HepG2 (cell line): ENCODE measurements at regions not wholly inside any gene's neighbourhood (a gene's known extent, or its start where the extent isn't known, plus 50 kb on each side); places are given as distances from the start of the nearest gene placed in this dataset.

Source experiments
- ATAC-seq: fragments of 200-7000 bp; cut with Tn5 transposase; 3 replicates; pipeline ENCODE4 v1.9.1; 2020; ENCODE audit warnings: mild to moderate bottlenecking, moderate library complexity
- BruUV-seq: library from RNA; stranded (reverse); fragments of 400-500 nt; replicated peaks from 2 replicates; lab custom pipeline; 2021; lab: Mats Ljungman, UMichigan
- CTCF ChIA-PET: fragments of 300-600 bp; formaldehyde crosslinking; extraction: SDS; loops from one replicate; lab custom pipeline; 2021; ENCODE audit warnings: low total read pairs, inconsistent platforms, low intra/inter-chr PET ratio; lab: Yijun Ruan, JAX
- POLR2A ChIA-PET: fragments of 350-600 bp; sonication (Branson Sonifier 250); formaldehyde crosslinking; loops from one replicate; lab custom pipeline; 2020; ENCODE audit warnings: antibody characterized with exemption, inconsistent platforms; lab: Yijun Ruan, JAX
- DNase-seq: peaks from one replicate; pipeline ENCODE4 v3.0.0-alpha.2; 2015; ENCODE audit warnings: low spot score
- FAIRE-seq: peaks from 3 replicates; lab custom pipeline; 2011; peaks lifted over from hg19 to GRCh38; lab: Jason Lieb, UNC
- H2AFZ ChIP-seq: one replicate; pipeline ENCODE4 v1.6.1; 2011; ENCODE audit warnings: low read length, inconsistent platforms
- H3K27ac ChIP-seq: fragments of 300-600 bp; 3 replicates; pipeline ENCODE4 v1.8.0; 2011; ENCODE audit warnings: mixed run types, mild to moderate bottlenecking, mixed read lengths, low read length, inconsistent platforms; ENCODE audit not compliant: insufficient read depth; ENCODE audit errors: extremely low read length
- H3K27me3 ChIP-seq, 2 experiments: fragments of 200-600 bp in 1 of 2; 2 replicates in 1 of 2; 3 replicates in 1 of 2; pipeline versions ENCODE4 v1.6.0 to v1.8.0; 2011; ENCODE audit warnings: low read length in 2 of 2, mild to moderate bottlenecking in 2 of 2, moderate library complexity in 2 of 2, inconsistent platforms in 1 of 2; ENCODE audit not compliant: insufficient read depth in 2 of 2, control insufficient read depth in 1 of 2
- H3K36me3 ChIP-seq, 2 experiments: fragments of 200-600 bp in 1 of 2; replicated peaks in 1 of 2; 2 replicates in 1 of 2; 3 replicates in 1 of 2; pipeline versions ENCODE4 v1.5.1 to v1.8.0; 2011; ENCODE audit warnings: low read length in 2 of 2, inconsistent platforms in 1 of 2; ENCODE audit not compliant: insufficient read depth in 2 of 2, control insufficient read depth in 1 of 2
- H3K4me1 ChIP-seq: 2 replicates; pipeline ENCODE4 v1.5.1; 2012; ENCODE audit warnings: low read length, inconsistent platforms; ENCODE audit not compliant: insufficient read depth
- H3K4me2 ChIP-seq: 2 replicates; pipeline ENCODE4 v1.6.0; 2011; ENCODE audit warnings: low read depth, low read length, inconsistent platforms
- H3K4me3 ChIP-seq, 3 experiments: fragments of 200-600 bp in 1 of 3; sonication (generic), shearing (Covaris generic) in 1 of 3; replicated peaks in 1 of 3; 2 replicates each; pipeline ENCODE4 v1.5.1; 2011 to 2016; ENCODE audit warnings: low read length in 3 of 3, inconsistent platforms in 2 of 3, low read depth in 2 of 3, mild to moderate bottlenecking in 2 of 3, control low read depth in 1 of 3, mixed read lengths in 1 of 3; ENCODE audit not compliant: insufficient read depth in 1 of 3
- H3K79me2 ChIP-seq: one replicate; pipeline ENCODE4 v1.6.1; 2011; ENCODE audit warnings: low read length, inconsistent platforms; ENCODE audit not compliant: insufficient read depth
- H3K9ac ChIP-seq: 2 replicates; pipeline ENCODE4 v1.6.0; 2011; ENCODE audit warnings: mild to moderate bottlenecking, low read depth, low read length, inconsistent platforms; ENCODE audit not compliant: insufficient read depth
- H3K9me3 ChIP-seq: 2 replicates; pipeline ENCODE4 v1.5.1; 2012; ENCODE audit warnings: mild to moderate bottlenecking, low read length
- H4K20me1 ChIP-seq: 2 replicates; pipeline ENCODE4 v1.6.0; 2011; ENCODE audit warnings: inconsistent platforms, mild to moderate bottlenecking, low read length, moderate library complexity; ENCODE audit not compliant: insufficient read depth
- HOXD1 ChIP-seq: sonication (generic); formaldehyde crosslinking; IDR thresholded peaks from 2 replicates; pipeline ENCODE4 v1.5.0; 2020; ENCODE audit warnings: missing genetic modification reagents
- ZNF546 ChIP-seq: sonication (generic); formaldehyde crosslinking; conservative IDR thresholded peaks from 2 replicates; pipeline ENCODE4 v1.8.1; 2023; ENCODE audit warnings: mild to moderate bottlenecking, missing genetic modification reagents
- WGBS: methylation state at CpG from one replicate; pipeline ENCODE4 v1.1.6; 2017; ENCODE audit warnings: low lambda C conversion rate; 5-methylcytosine and 5-hydroxymethylcytosine counted together
- in situ Hi-C: cut with HindIII; loops from 2 replicates; pipeline ENCODE4 v1.10.0; 2017; ENCODE audit warnings: low pct_unique_long_range_greater_than_20kb; ENCODE audit not compliant: extremely low pct_ligation_motif_present
- intact Hi-C: fragments of 100-400 bp; cut with micrococcal nuclease; formaldehyde crosslinking; loops from one replicate; pipeline ENCODE4 v1.10.0; 2022; ENCODE audit not compliant: unreplicated experiment
- TF ChIP-seq, protein P1 (sequence below): sonication (generic); formaldehyde crosslinking; IDR thresholded peaks from 2 replicates; pipeline ENCODE4 v1.4.0; 2020; ENCODE audit warnings: missing genetic modification reagents
- TF ChIP-seq, protein P2 (sequence below): sonication (generic); formaldehyde crosslinking; IDR thresholded peaks from 2 replicates; pipeline ENCODE4 v1.4.0; 2020; ENCODE audit warnings: missing genetic modification reagents
- TF ChIP-seq, protein P3 (sequence below): sonication (generic); formaldehyde crosslinking; IDR thresholded peaks from 2 replicates; pipeline ENCODE4 v1.4.0; 2020; ENCODE audit warnings: missing genetic modification reagents
- TF ChIP-seq, protein P4 (sequence below): IDR thresholded peaks from 2 replicates; pipeline ENCODE4 v1.6.1; 2012; ENCODE audit warnings: low read length, improper control_type of control experiment

DNA sequence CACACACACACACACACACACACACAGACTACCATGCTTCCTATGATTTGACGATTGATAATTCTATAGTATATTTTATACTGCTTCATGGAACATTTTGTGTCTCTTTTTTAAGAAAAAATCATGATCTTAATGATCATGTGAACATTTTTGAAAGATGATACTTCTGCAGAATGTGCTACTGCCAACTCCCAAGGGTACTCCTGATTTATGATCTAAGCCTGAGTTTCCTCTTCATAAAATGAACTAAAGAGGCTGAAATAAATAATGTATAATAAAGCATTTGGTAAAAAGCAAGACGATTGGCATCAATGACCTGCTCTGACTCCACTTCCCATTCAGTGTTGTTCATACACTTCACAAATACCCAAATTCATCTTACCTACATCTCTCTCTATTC is 333.8 kb upstream of the RBMS3 start:
- H3K27me3 ChIP-seq: no peaks in the 10 kb centered on the region
- BruUV-seq: no TSS peak
- H3K4me3 ChIP-seq: no peak overlapping the region
- peaks cover 42% of the 10 kb centered on the region for H3K9me3 ChIP-seq
- intact Hi-C loops: no loop called here
- DNase-seq: no peak
- no peak overlapping the region for H3K4me2 ChIP-seq
- H3K36me3 ChIP-seq: no peaks in the 10 kb centered on the region
- H3K4me1 ChIP-seq: no peaks in the 10 kb centered on the region
- no peak overlapping the region for H2AFZ ChIP-seq
- ChIA-PET CTCF (no interaction called here), POLR2A (no interaction called here)
- TF ChIP-seq, protein P1, sequence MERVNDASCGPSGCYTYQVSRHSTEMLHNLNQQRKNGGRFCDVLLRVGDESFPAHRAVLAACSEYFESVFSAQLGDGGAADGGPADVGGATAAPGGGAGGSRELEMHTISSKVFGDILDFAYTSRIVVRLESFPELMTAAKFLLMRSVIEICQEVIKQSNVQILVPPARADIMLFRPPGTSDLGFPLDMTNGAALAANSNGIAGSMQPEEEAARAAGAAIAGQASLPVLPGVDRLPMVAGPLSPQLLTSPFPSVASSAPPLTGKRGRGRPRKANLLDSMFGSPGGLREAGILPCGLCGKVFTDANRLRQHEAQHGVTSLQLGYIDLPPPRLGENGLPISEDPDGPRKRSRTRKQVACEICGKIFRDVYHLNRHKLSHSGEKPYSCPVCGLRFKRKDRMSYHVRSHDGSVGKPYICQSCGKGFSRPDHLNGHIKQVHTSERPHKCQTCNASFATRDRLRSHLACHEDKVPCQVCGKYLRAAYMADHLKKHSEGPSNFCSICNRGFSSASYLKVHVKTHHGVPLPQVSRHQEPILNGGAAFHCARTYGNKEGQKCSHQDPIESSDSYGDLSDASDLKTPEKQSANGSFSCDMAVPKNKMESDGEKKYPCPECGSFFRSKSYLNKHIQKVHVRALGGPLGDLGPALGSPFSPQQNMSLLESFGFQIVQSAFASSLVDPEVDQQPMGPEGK (CRISPR knock-in tag): no peak
- TF ChIP-seq, protein P2, sequence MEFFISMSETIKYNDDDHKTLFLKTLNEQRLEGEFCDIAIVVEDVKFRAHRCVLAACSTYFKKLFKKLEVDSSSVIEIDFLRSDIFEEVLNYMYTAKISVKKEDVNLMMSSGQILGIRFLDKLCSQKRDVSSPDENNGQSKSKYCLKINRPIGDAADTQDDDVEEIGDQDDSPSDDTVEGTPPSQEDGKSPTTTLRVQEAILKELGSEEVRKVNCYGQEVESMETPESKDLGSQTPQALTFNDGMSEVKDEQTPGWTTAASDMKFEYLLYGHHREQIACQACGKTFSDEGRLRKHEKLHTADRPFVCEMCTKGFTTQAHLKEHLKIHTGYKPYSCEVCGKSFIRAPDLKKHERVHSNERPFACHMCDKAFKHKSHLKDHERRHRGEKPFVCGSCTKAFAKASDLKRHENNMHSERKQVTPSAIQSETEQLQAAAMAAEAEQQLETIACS (CRISPR knock-in tag): no peak
- TF ChIP-seq, protein P3, sequence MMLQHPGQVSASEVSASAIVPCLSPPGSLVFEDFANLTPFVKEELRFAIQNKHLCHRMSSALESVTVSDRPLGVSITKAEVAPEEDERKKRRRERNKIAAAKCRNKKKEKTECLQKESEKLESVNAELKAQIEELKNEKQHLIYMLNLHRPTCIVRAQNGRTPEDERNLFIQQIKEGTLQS (CRISPR knock-in tag): no peak
- TF ChIP-seq ZNF546 (CRISPR knock-in tag) (no peak), HOXD1 (no peak)
- TF ChIP-seq, protein P4, sequence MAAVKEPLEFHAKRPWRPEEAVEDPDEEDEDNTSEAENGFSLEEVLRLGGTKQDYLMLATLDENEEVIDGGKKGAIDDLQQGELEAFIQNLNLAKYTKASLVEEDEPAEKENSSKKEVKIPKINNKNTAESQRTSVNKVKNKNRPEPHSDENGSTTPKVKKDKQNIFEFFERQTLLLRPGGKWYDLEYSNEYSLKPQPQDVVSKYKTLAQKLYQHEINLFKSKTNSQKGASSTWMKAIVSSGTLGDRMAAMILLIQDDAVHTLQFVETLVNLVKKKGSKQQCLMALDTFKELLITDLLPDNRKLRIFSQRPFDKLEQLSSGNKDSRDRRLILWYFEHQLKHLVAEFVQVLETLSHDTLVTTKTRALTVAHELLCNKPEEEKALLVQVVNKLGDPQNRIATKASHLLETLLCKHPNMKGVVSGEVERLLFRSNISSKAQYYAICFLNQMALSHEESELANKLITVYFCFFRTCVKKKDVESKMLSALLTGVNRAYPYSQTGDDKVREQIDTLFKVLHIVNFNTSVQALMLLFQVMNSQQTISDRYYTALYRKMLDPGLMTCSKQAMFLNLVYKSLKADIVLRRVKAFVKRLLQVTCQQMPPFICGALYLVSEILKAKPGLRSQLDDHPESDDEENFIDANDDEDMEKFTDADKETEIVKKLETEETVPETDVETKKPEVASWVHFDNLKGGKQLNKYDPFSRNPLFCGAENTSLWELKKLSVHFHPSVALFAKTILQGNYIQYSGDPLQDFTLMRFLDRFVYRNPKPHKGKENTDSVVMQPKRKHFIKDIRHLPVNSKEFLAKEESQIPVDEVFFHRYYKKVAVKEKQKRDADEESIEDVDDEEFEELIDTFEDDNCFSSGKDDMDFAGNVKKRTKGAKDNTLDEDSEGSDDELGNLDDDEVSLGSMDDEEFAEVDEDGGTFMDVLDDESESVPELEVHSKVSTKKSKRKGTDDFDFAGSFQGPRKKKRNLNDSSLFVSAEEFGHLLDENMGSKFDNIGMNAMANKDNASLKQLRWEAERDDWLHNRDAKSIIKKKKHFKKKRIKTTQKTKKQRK: no peak
- TF ChIP-seq, all 625 proteins: peak for 0
- Histone ChIP-seq H3K9ac (no peak overlapping the region), H3K27ac (no peak overlapping the region), H4K20me1 (no peaks in the 10 kb centered on the region), H3K79me2 (no peaks in the 10 kb centered on the region)
- FAIRE-seq: no peak
- no peak for ATAC-seq
- 0% methylated on average over 2 of the region's 2 CpGs for WGBS
- in situ Hi-C loops: no loop called here
